ENCODE measurements at regions not wholly inside any gene's neighbourhood (a gene's known extent, or its start where the extent isn't known, plus 50 kb on each side); places are given as distances from the start of the nearest gene placed in this dataset.

DNA sequence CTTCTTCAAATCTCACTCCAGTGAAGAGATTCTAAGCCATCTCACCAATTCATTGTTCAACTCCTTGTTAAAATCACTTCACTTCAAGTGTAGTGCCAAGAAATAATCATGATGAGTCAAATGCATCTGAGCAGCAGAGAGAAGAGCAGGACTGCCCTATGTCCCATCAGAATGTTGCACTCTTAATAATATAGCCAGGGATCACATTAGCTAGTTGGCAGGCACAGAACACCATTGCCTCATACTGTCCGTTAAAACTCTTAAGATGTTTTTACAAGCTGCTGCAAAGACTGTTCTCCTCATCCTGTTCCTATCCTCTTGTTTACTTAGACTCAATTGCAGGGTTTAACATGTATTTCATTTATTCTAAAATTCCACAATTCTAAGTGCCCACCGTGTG, 432.9 kb downstream of the PLPP3 start:
- TF ChIP-seq POLR2A (IDR thresholded peaks at IDR 0.05; ENCODE audit: low read depth, low read length) (no peak), POLR2AphosphoS5 (IDR thresholded peaks at IDR 0.05; ENCODE audit: low read depth, low read length) (no peak), TAF1 (IDR thresholded peaks at IDR 0.05; ENCODE audit: borderline replicate concordance, low read depth, low read length) (no peak)
